NCI-H2171 (cell line): ENCODE measurements at regions not wholly inside any gene's neighbourhood (a gene's known extent, or its start where the extent isn't known, plus 50 kb on each side); places are given as distances from the start of the nearest gene placed in this dataset.

ENCODE experiments used
- DNase-seq: peaks from one replicate; lab custom pipeline; 2025; lab: John Stamatoyannopoulos, UW

- no peak for DNase-seq
These were observed 301.0 kb downstream of the GADD45G start for GRCh38 chr9:89905606-89906338.

GRCh38 chr9:89911721-89912604 is 307.2 kb downstream of the GADD45G start:
- no peak for DNase-seq

- DNase-seq: no peak
These were observed 307.8 kb downstream of the GADD45G start for GRCh38 chr9:89912605-89912953.

GRCh38 chr9:89915187-89915586 is 310.4 kb downstream of the GADD45G start:
- no peak for DNase-seq

GRCh38 chr9:89916001-89916597 is 311.3 kb downstream of the GADD45G start:
- DNase-seq: no peak

- DNase-seq: no peak
These were observed 313.0 kb downstream of the GADD45G start for GRCh38 chr9:89917861-89918260.

GRCh38 chr9:89919171-89919681 is 314.4 kb downstream of the GADD45G start:
- no peak for DNase-seq

- DNase-seq: no peak
These were observed 315.3 kb downstream of the GADD45G start for GRCh38 chr9:89920131-89920530.

GRCh38 chr9:89920951-89921350 is 316.1 kb downstream of the GADD45G start:
- no peak for DNase-seq

- no peak for DNase-seq
These were observed 317.3 kb downstream of the GADD45G start for GRCh38 chr9:89922099-89922498.

- DNase-seq: no peak
These were observed 318.4 kb downstream of the GADD45G start for GRCh38 chr9:89923174-89923573.

GRCh38 chr9:89923961-89924504 is 319.2 kb downstream of the GADD45G start:
- no peak for DNase-seq

- DNase-seq: no peak
These were observed 319.8 kb downstream of the GADD45G start for GRCh38 chr9:89924611-89925010.

GRCh38 chr9:89926167-89926566 is 321.4 kb downstream of the GADD45G start:
- no peak for DNase-seq

GRCh38 chr9:89926691-89927220 is 321.9 kb downstream of the GADD45G start:
- DNase-seq: no peak

- DNase-seq: no peak
These were observed 323.3 kb downstream of the GADD45G start for GRCh38 chr9:89928106-89928505.

- DNase-seq: no peak
These were observed 323.9 kb downstream of the GADD45G start for GRCh38 chr9:89928521-89929275.

GRCh38 chr9:89929315-89929672 is 324.5 kb downstream of the GADD45G start:
- DNase-seq: no peak

GRCh38 chr9:89929673-89930480 is 325.1 kb downstream of the GADD45G start:
- DNase-seq: no peak

- no peak for DNase-seq
These were observed 328.8 kb downstream of the GADD45G start for GRCh38 chr9:89933578-89933977.

GRCh38 chr9:89935115-89935514 is 330.3 kb downstream of the GADD45G start:
- no peak for DNase-seq
